NCI-H2107 (cell line): ENCODE measurements at regions not wholly inside any gene's neighbourhood (a gene's known extent, or its start where the extent isn't known, plus 50 kb on each side); places are given as distances from the start of the nearest gene placed in this dataset.

Experiments
- DNase-seq: peaks from one replicate; lab custom pipeline; 2025; lab: John Stamatoyannopoulos, UW

DNA sequence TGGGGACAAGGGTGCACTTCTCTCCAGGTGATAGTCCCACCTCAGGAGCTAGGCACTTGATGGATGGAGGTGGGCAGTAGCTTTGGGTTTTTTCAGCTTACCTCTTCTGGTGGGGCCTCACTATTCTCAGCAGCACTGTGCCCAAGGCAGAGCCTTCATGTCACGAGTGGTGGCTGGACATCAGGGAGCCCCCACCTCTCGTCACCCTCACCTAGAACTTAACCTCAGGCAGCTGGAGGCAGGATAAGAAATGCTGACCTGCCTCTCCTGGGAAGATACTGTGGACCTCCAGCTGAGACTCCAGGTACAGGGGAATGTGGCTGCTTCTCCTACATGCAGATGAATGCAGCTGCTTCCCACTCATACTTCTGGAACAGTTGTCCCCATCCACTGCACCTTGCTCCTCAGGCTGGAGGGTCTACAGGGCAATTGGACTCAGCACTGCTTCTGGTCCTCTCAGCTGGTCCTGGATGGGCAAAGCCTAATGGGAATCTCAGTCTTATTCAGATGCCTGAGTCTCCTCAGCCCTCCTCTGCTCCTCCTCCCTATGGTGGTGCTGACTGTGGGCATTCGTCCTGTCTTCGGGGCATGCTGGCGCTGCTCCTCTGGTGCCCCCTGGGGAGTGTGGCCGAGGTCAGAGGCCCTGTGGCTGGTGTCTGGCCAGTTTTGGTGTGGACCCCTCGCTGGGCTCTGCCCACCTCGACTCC lies 129.9 kb downstream of the KLF13 start:
- no peak for DNase-seq

DNA sequence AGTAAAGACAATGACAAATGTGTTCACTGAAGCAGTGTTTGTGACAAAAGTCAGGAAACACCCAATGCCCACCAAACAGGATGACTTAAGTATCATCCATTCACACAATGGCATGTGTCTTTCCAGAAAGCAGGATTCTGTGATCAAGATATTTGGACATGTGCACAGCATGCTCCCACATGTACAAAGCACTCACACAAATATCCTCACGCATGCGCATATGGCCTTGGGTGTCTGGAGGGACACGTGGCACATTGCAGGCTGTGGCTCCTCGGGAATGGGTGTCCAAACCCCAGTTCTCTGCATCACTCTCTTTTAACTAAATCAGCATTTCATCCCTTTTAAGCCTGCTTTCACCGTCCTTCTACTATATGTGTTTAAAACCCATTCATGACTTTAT lies 130.5 kb downstream of the KLF13 start:
- no peak for DNase-seq

DNA sequence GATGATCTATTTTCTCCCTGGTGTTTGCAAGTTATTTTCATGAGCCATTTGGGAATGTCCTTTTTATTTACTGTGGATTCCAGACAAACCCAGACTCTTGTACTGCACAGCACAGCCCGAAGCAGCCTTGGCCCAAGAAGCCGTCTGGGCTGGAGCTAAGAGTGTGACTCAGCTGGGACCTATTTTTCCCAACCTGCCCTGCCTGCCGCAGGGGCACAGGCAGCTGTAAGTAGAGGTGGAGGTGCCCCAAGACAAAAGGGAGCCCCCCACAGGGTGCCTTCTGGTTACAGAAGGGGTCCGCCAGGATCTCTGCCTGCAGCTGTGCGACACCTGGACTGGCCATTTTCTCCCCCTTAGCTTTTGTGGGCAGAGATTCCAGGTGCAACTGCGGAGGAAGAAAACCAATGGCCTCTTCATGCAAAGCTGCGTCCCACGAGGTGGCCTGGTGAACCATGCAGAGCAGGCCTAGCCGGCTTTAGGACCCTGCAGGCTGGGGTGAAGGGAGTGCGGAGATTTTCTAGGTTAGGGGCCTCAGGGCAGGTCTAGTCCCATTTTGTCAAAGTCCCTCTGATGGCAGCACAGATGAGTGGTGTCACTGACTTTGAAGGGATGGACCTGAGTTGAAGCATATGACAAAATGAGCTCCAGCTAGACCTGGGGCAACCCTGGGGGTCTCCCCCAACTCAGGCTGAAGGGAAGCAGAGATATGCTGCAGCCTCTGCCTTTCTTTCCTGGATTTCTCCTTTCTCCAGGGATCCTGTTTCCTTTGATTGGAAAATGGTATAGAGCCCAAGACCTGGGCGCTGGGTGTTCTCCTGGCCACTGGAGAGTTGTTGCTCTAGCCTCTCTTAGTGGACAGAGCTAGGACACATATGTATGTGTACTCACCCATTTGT lies 131.2 kb downstream of the KLF13 start:
- DNase-seq: no peak

GRCh38 chr15:31458596-31459399 lies 132.2 kb downstream of the KLF13 start:
- DNase-seq: no peak

DNA sequence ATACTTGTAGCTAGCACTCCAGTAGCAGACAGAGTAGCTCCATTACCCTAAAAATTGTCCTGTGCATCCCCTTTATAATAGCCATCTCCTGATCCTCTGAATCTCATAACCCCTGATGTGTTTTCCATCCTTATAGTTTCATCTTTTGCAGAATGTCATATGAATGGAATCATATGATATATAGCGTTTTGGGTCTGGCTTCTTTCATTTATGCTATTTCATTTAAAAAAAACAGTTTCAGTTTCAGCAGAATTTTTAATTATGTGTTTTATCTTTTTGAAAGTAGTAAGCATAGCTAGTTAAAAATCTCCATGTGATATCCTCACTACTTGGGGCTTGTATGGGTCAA lies 132.7 kb downstream of the KLF13 start:
- DNase-seq: no peak

- DNase-seq: no peak
Measured at GRCh38 chr15:31461375-31461774, 134.7 kb downstream of the KLF13 start.

- no peak for DNase-seq
Measured at GRCh38 chr15:31461911-31462480, 135.4 kb downstream of the KLF13 start.

GRCh38 chr15:31463521-31464102 lies 137.0 kb downstream of the KLF13 start:
- no peak for DNase-seq

GRCh38 chr15:31464216-31465082 lies 137.8 kb downstream of the KLF13 start:
- DNase-seq: no peak

DNA sequence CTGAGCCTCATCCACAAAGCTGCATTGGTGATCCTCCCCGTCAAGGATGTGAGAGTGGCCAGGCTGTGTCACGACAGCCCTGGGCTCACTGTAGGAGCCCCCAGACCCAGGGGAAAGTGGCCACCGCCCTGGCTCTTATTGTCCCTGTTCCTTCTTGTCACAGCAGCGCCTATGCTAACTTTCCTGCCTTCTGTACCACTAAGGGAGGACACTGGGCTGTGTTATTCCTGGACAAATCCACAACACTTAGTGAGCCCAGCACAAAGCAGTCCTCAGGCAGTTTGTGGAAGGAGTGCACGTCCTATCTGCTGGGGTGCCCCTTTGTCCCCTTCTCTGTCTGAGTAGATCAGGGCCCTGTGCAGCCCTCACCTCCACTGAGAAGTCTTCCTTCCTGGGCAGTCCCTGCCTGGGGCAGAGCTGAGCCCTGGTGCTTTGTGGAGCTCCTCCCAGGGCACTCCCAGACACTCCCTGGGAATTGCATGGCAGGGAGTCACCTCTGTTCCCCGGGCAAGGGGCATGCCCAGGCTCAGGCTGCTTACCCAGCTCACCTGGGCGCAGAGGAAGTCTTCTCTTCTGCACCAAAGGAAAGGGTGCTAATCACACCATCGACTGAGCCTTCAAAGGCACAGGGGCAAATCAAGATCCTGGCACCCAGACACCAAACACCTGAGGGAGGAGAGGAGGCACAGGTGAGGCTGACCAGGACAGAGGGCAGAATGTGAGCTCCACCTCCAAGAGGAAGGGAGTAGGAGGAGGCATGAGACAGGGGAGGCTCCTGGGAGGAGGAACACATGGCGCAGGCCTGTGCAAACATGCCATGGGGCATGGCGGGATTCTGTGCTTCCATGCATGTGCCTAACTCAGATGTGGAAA lies 138.7 kb downstream of the KLF13 start:
- DNase-seq: no peak

DNA sequence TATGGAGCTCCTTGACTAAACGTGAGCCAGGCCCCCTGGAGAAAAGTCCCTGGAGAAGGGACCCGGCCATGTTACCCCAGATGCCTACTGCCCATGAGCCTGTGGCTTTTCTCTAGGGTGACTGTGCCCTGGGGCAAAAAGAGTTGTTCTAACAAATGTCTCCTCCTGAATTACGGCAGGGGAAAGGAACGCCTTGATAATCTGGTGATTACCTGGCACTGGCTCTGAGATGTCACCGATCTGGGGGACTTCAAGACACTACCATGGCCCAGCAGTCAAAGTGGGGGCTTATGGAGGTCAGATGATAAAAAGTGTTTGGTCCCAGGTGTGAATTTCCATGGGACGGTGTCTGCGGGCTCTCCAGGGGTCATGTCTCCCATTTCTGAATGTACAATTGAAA lies 140.7 kb downstream of the KLF13 start:
- DNase-seq: no peak

GRCh38 chr15:31468911-31469785 lies 142.5 kb downstream of the KLF13 start:
- no peak for DNase-seq

GRCh38 chr15:31469786-31470525 lies 143.3 kb downstream of the KLF13 start:
- no peak for DNase-seq

DNA sequence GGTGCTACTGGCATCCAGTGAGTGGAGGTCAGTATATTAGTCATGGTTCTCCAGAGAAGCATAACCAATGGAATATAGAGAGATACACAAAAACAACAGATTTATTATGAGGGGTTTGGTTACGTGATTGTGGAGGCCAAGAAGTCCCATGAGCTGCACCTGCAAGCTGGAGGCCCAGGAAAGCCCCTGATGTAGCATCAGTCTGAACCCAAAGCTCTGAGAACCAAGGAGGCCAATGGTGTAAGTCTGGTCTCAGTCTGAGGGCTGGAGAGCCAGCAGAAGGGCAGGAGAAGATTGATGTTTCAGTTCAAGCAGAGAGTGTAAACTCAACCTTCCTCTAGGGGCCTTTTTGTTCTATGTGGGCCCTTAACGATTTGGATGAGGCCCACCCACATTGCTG lies 144.1 kb downstream of the KLF13 start:
- no peak for DNase-seq

GRCh38 chr15:31471731-31472430 lies 145.2 kb downstream of the KLF13 start:
- no peak for DNase-seq

GRCh38 chr15:31472636-31473384 lies 146.2 kb downstream of the KLF13 start:
- DNase-seq: no peak
